Stomach (tissue), 8 donors: ENCODE measurements at regions not wholly inside any gene's neighbourhood (a gene's known extent, or its start where the extent isn't known, plus 50 kb on each side); places are given as distances from the start of the nearest gene placed in this dataset.

Experiments
- DNase-seq, 2 donors: peaks; one replicate each; pipeline versions ENCODE4 v3.0.0 to v3.0.0-alpha.2; 2013 to 2019
- H3K27ac ChIP-seq, 5 donors: fragments of 200-600 bp in 4 of 5; sonication (generic) in 4 of 5; one replicate each; pipeline ENCODE4 v1.5.1; 2013 to 2019; ENCODE audit warnings: mild to moderate bottlenecking in 1 of 5, moderate library complexity in 1 of 5
- H3K27me3 ChIP-seq, 3 donors: fragments of 200-600 bp; sonication (generic); one replicate each; pipeline ENCODE4 v1.5.1; 2017 to 2019; ENCODE audit warnings: mixed run types in 1 of 3
- H3K36me3 ChIP-seq, 4 donors: fragments of 200-600 bp; sonication (generic); 1 replicate in 3 of 4; 2 replicates in 1 of 4; pipeline ENCODE4 v1.5.1; 2016 to 2019
- H3K4me1 ChIP-seq, 4 donors: fragments of 200-600 bp; sonication (generic); one replicate each; pipeline ENCODE4 v1.5.1; 2016 to 2019
- H3K4me3 ChIP-seq, 4 donors: fragments of 200-600 bp; sonication (generic) in 3 of 4; one replicate each; pipeline ENCODE4 v1.5.1; 2016 to 2019; ENCODE audit warnings: mild to moderate bottlenecking in 1 of 4
- H3K9me3 ChIP-seq, 4 donors: fragments of 200-600 bp; sonication (generic); one replicate each; pipeline ENCODE4 v1.5.1; 2016 to 2019
- EP300 ChIP-seq: sonication (generic); formaldehyde crosslinking; IDR thresholded peaks from one replicate; pipeline ENCODE4 v1.6.1; 2017; ENCODE audit warnings: antibody characterized with exemption
- POLR2A ChIP-seq, 4 donors: fragments of 450-650 bp; IDR thresholded peaks; one replicate each; pipeline ENCODE4 v1.6.1; 2016; ENCODE audit warnings: antibody characterized with exemption in 4 of 4, control low read depth in 2 of 4, mild to moderate bottlenecking in 1 of 4, moderate library complexity in 1 of 4
- POLR2AphosphoS5 ChIP-seq, 3 donors: sonication (generic); formaldehyde crosslinking; IDR thresholded peaks; one replicate each; pipeline ENCODE4 v1.6.1; 2016; ENCODE audit warnings: antibody characterized with exemption in 3 of 3
- WGBS, 5 donors: extraction: QIAGEN DNeasy Blood & Tissue Kit in 3 of 5; methylation state at CpG; one replicate each; pipeline versions ENCODE4 v1.1.5 to v1.1.7; 2013 to 2018; 5-methylcytosine and 5-hydroxymethylcytosine counted together
- intact Hi-C: fragments of 100-400 bp; cut with DNase I; formaldehyde crosslinking; loops from one replicate; pipeline ENCODE4 v1.15.1; 2023; ENCODE audit warnings: low total_unique reads
- TF ChIP-seq, protein P1 (sequence below), 7 experiments: fragments of 450-650 bp in 4 of 7; fragments of 200-600 bp in 3 of 7; sonication (generic) in 3 of 7; IDR thresholded peaks; one replicate each; pipeline ENCODE4 v1.5.1; 2016 to 2019; ENCODE audit warnings: antibody characterized with exemption in 7 of 7, control low read depth in 2 of 7, mild to moderate bottlenecking in 1 of 7
- donor health status: healthy with polysubstance abuse.
- donor health status: Bipolar disorder and iron deficiency.
- donor health status: healthy.

DNA sequence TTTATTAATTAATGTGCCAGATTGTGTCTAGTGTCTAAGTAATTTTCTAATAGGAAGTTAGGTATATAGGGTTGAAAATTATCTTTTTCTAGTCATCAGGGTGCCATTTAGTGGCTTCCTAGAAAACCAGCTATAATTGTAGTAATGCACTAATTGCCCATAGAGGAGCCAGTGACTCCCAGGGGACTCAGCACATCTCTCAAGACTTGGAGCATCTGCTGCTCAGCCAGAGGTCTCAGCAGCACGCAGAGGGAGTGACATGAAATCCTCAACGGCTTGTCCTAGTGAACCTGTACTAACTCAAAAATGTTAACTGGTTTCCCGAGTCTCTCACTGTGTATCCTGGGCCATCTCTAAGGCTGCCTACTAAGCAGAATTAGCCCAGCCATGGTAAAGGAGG lies 78.2 kb upstream of the MAN2A1 start:
- no peak for DNase-seq
- intact Hi-C loops = no loop called here
- 49 to 93% (median 89%) methylated on average over 3 of the region's 3 CpGs for WGBS, 5 donors
- TF ChIP-seq EP300 (no peak), POLR2AphosphoS5 (IDR thresholded peaks at IDR 0.05) (no peak), POLR2A (IDR thresholded peaks at IDR 0.05) (no peak)
- TF ChIP-seq, protein P1, sequence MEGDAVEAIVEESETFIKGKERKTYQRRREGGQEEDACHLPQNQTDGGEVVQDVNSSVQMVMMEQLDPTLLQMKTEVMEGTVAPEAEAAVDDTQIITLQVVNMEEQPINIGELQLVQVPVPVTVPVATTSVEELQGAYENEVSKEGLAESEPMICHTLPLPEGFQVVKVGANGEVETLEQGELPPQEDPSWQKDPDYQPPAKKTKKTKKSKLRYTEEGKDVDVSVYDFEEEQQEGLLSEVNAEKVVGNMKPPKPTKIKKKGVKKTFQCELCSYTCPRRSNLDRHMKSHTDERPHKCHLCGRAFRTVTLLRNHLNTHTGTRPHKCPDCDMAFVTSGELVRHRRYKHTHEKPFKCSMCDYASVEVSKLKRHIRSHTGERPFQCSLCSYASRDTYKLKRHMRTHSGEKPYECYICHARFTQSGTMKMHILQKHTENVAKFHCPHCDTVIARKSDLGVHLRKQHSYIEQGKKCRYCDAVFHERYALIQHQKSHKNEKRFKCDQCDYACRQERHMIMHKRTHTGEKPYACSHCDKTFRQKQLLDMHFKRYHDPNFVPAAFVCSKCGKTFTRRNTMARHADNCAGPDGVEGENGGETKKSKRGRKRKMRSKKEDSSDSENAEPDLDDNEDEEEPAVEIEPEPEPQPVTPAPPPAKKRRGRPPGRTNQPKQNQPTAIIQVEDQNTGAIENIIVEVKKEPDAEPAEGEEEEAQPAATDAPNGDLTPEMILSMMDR (IDR thresholded peaks at IDR 0.05) = no peak
- H3K36me3 ChIP-seq = no peaks in the 10 kb centered on the region
- H3K27me3 ChIP-seq = no peaks in the 10 kb centered on the region
- H3K27ac ChIP-seq = no peak overlapping the region
- no peak overlapping the region for H3K4me3 ChIP-seq
- no peaks in the 10 kb centered on the region for H3K9me3 ChIP-seq
- no peaks in the 10 kb centered on the region for H3K4me1 ChIP-seq

DNA sequence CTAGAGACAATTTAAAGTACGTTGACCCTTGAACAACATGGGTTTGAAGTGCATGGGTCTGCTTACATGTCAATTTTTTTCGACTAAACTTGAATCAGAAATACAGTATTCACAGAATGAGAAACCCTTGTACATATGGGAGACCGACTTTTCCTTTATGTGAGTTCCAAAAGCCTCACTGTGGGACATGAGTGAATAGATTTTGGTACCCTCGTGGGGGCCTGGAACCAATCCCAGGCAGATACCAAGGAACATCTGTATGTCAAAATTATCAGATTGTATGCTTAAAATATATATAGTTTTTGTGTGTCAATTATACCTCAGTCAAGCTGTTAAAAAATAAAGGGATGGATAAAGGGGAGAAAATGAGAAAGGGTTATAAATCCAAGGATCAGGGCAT lies 78.7 kb upstream of the MAN2A1 start:
- H3K36me3 ChIP-seq = no peaks in the 10 kb centered on the region
- no peak for DNase-seq
- no peak overlapping the region for H3K27ac ChIP-seq
- no peaks in the 10 kb centered on the region for H3K4me1 ChIP-seq
- no peak overlapping the region for H3K4me3 ChIP-seq
- H3K27me3 ChIP-seq = no peaks in the 10 kb centered on the region
- intact Hi-C loops = no loop called here
- H3K9me3 ChIP-seq = no peaks in the 10 kb centered on the region
- no peak for TF ChIP-seq POLR2A (IDR thresholded peaks at IDR 0.05)
- TF ChIP-seq POLR2AphosphoS5 (IDR thresholded peaks at IDR 0.05) = no peak
- TF ChIP-seq, protein P1 (IDR thresholded peaks at IDR 0.05) = no peak
- TF ChIP-seq EP300 = no peak
- WGBS, 5 donors = 80 to 89% (median 87%) methylated on average over 4 of the region's 4 CpGs

DNA sequence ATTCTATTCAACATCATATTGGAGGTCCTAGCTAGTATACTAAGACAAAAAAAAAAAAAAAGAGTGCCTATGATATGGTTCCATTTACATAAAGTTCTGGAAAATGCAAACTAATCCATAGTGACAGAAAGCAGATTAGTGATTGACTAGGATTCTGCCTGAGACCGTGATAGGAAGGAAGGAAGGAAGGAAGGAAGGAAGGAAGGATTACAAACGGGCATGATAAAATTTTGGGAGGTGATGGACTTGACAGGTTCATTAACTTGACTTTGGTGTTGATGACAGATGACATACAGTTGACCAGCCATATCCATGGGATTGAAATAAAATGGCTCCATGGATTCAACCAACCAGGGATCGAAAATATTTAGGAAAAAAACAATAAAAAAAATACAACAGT lies 79.1 kb upstream of the MAN2A1 start:
- H3K27me3 ChIP-seq = no peaks in the 10 kb centered on the region
- no peak overlapping the region for H3K27ac ChIP-seq
- no peaks in the 10 kb centered on the region for H3K4me1 ChIP-seq
- 71 to 85% (median 75%) methylated on average over 3 of the region's 3 CpGs for WGBS, 5 donors
- H3K36me3 ChIP-seq = no peaks in the 10 kb centered on the region
- intact Hi-C loops = no loop called here
- H3K4me3 ChIP-seq = no peak overlapping the region
- TF ChIP-seq POLR2A (IDR thresholded peaks at IDR 0.05) = no peak
- no peak for TF ChIP-seq EP300
- TF ChIP-seq, protein P1 (IDR thresholded peaks at IDR 0.05) = no peak
- TF ChIP-seq POLR2AphosphoS5 (IDR thresholded peaks at IDR 0.05) = no peak
- DNase-seq = no peak
- no peaks in the 10 kb centered on the region for H3K9me3 ChIP-seq

DNA sequence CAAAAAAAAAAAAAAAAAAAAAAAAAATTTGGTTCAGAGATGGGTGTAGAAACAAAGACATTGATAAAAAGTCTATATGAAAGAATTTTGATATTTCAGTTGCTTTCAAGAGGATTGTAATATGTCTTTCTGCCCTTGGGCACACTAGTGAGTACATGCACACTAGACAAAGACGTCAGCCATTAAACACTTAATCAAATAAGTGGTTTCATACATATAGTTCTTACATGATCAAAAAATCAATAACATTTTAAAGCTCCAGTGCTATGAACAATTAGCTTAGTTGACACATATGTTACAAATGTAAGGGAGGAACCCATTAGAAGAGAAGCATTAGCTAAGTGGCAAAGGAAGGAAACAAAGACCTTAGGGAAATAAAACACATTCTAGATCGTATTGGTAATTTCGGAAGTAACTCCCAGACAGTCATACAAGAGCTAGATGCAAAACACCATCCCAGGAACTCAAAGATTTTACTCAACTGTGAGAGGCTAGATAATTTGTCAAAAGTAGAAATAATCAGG lies 84.5 kb upstream of the MAN2A1 start:
- Histone ChIP-seq H3K27ac (no peak overlapping the region), H3K9me3 (no peaks in the 10 kb centered on the region), H3K36me3 (no peaks in the 10 kb centered on the region), H3K27me3 (no peaks in the 10 kb centered on the region), H3K4me1 (no peaks in the 10 kb centered on the region), H3K4me3 (no peak overlapping the region)
- intact Hi-C loops = no loop called here
- TF ChIP-seq POLR2AphosphoS5 (IDR thresholded peaks at IDR 0.05) (no peak), EP300 (no peak), POLR2A (IDR thresholded peaks at IDR 0.05) (no peak)
- TF ChIP-seq, protein P1 (IDR thresholded peaks at IDR 0.05) = no peak
- no peak for DNase-seq
- 81 to 85% (median 85%) methylated on average over 3 of the region's 3 CpGs for WGBS, 5 donors
